Liver (tissue), 7 donors: ENCODE measurements at regions not wholly inside any gene's neighbourhood (a gene's known extent, or its start where the extent isn't known, plus 50 kb on each side); places are given as distances from the start of the nearest gene placed in this dataset.

Experiments used
- DNase-seq: peaks from one replicate; pipeline ENCODE4 v3.0.0-alpha.2; 2017; ENCODE audit warnings: low spot score
- H3K27ac ChIP-seq, 2 donors: one replicate each; pipeline ENCODE4 v1.7.0; 2013; ENCODE audit warnings: inconsistent platforms in 2 of 2, low read length in 2 of 2, control low read depth in 1 of 2, low read depth in 1 of 2, mild to moderate bottlenecking in 1 of 2
- H3K27me3 ChIP-seq, 4 donors: one replicate each; pipeline versions ENCODE4 v1.6.1 to v1.7.0; 2013; ENCODE audit warnings: low read length in 3 of 4, inconsistent platforms in 1 of 4, mild to moderate bottlenecking in 1 of 4, moderate library complexity in 1 of 4; ENCODE audit not compliant: control insufficient read depth in 4 of 4, insufficient read depth in 4 of 4
- H3K36me3 ChIP-seq, 4 donors: one replicate each; pipeline versions ENCODE4 v1.6.1 to v1.7.0; 2013; ENCODE audit warnings: low read length in 3 of 4, mild to moderate bottlenecking in 3 of 4, low read depth in 1 of 4, moderate library complexity in 1 of 4; ENCODE audit not compliant: control insufficient read depth in 4 of 4, insufficient read depth in 3 of 4
- H3K4me1 ChIP-seq, 4 donors: one replicate each; pipeline versions ENCODE4 v1.6.1 to v1.7.0; 2013; ENCODE audit warnings: low read length in 3 of 4, mild to moderate bottlenecking in 3 of 4, moderate library complexity in 1 of 4; ENCODE audit not compliant: control insufficient read depth in 4 of 4, insufficient read depth in 4 of 4
- H3K4me3 ChIP-seq, 3 donors: one replicate each; pipeline versions ENCODE4 v1.6.1 to v1.7.0; 2013; ENCODE audit warnings: low read length in 3 of 3, control low read depth in 1 of 3, low read depth in 1 of 3, mild to moderate bottlenecking in 1 of 3
- H3K9ac ChIP-seq, 2 donors: one replicate each; pipeline ENCODE4 v1.7.0; 2013; ENCODE audit warnings: low read length in 2 of 2, mild to moderate bottlenecking in 2 of 2, moderate library complexity in 2 of 2, control low read depth in 1 of 2, low read depth in 1 of 2
- H3K9me3 ChIP-seq, 4 donors: one replicate each; pipeline versions ENCODE4 v1.6.1 to v1.7.0; 2013; ENCODE audit warnings: low read length in 3 of 4; ENCODE audit not compliant: control insufficient read depth in 4 of 4
- FOXA2 ChIP-seq: IDR thresholded peaks from 2 replicates; pipeline ENCODE4 v1.6.1; 2016; ENCODE audit warnings: antibody characterized with exemption
- HNF4G ChIP-seq: IDR thresholded peaks from 2 replicates; pipeline ENCODE4 v1.6.1; 2016; ENCODE audit warnings: antibody characterized with exemption
- JUND ChIP-seq, 2 donors: IDR thresholded peaks; 2 replicates each; pipeline ENCODE4 v1.6.1; 2016; ENCODE audit warnings: antibody characterized with exemption in 2 of 2
- RAD21 ChIP-seq, 2 donors: IDR thresholded peaks; 2 replicates each; pipeline ENCODE4 v1.6.1; 2016; ENCODE audit warnings: antibody characterized with exemption in 2 of 2, mild to moderate bottlenecking in 2 of 2
- RXRA ChIP-seq, 2 donors: IDR thresholded peaks; 2 replicates each; pipeline ENCODE4 v1.6.1; 2017 to 2018; ENCODE audit warnings: antibody characterized with exemption in 2 of 2, mild to moderate bottlenecking in 1 of 2
- SP1 ChIP-seq: IDR thresholded peaks from 2 replicates; pipeline ENCODE4 v1.6.1; 2018; ENCODE audit warnings: antibody characterized with exemption, mild to moderate bottlenecking
- TAF1 ChIP-seq: conservative IDR thresholded peaks from 2 replicates; pipeline ENCODE4 v1.6.1; 2016; ENCODE audit warnings: antibody characterized with exemption, mild to moderate bottlenecking
- WGBS: extraction: QIAGEN DNeasy Blood & Tissue Kit; methylation state at CpG from one replicate; pipeline ENCODE4 v1.1.7; 2013; 5-methylcytosine and 5-hydroxymethylcytosine counted together
- TF ChIP-seq, protein P1 (sequence below): IDR thresholded peaks from 2 replicates; pipeline ENCODE4 v1.6.1; 2016; ENCODE audit warnings: antibody characterized with exemption
- TF ChIP-seq, protein P2 (sequence below): IDR thresholded peaks from 2 replicates; pipeline ENCODE4 v1.6.1; 2016; ENCODE audit warnings: antibody characterized with exemption
- TF ChIP-seq, protein P3 (sequence below): IDR thresholded peaks from 2 replicates; pipeline ENCODE4 v1.6.1; 2016; ENCODE audit warnings: antibody characterized with exemption
- TF ChIP-seq, protein P4 (sequence below): IDR thresholded peaks from 2 replicates; pipeline ENCODE4 v1.6.1; 2016; ENCODE audit warnings: antibody characterized with exemption, mild to moderate bottlenecking
- donor health status: healthy.
- donor health status: healthy.
- donor health status: healthy.
- donor health status: healthy.

DNA sequence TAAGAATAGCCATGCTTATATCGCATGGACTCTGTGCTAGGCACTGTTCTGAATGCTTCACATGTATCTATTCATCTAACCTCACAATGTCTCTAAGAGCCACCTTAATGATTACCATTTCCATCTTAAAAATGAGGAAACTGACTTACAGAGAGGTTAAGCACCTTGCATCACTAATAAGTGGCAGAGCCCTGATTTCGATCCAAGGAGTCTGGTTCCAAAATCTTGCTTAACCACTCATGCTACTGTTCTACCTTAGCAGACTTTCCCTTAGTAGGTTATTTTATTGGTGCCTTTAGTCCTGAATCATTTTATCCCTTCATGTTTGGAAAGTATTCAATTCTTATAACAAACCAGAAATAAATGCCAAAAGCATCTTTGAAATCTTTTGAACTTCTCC lies 89.2 kb upstream of the DCBLD2 start (continued):
- TF ChIP-seq RAD21 (IDR thresholded peaks at IDR 0.05): no peak
- TF ChIP-seq, protein P1, sequence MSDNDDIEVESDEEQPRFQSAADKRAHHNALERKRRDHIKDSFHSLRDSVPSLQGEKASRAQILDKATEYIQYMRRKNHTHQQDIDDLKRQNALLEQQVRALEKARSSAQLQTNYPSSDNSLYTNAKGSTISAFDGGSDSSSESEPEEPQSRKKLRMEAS: no peak
- TF ChIP-seq, protein P2, sequence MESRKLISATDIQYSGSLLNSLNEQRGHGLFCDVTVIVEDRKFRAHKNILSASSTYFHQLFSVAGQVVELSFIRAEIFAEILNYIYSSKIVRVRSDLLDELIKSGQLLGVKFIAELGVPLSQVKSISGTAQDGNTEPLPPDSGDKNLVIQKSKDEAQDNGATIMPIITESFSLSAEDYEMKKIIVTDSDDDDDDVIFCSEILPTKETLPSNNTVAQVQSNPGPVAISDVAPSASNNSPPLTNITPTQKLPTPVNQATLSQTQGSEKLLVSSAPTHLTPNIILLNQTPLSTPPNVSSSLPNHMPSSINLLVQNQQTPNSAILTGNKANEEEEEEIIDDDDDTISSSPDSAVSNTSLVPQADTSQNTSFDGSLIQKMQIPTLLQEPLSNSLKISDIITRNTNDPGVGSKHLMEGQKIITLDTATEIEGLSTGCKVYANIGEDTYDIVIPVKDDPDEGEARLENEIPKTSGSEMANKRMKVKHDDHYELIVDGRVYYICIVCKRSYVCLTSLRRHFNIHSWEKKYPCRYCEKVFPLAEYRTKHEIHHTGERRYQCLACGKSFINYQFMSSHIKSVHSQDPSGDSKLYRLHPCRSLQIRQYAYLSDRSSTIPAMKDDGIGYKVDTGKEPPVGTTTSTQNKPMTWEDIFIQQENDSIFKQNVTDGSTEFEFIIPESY: no peak
- TF ChIP-seq SP1: no peak
- TF ChIP-seq JUND (IDR thresholded peaks at IDR 0.05): no peak

DNA sequence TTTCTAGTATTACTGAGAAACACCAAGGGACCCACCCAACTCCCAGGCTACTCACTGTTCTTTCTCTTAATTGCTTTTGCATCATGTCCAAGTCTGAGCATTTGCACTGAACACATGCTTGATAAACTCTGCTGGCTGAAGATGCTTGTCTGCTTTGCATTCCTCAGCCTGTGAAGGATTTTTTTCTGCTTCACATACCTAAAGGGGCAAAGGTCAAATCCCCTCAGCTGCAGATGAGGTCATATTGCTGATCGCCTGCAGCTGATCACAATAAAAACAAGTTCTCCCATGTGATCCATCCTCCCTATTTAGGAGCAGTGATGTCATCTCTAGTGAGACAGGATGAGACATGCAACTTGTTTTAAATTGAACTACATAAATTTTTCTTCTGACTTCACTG lies 84.6 kb upstream of the DCBLD2 start:
- no peak overlapping the region for H3K27ac ChIP-seq
- peaks cover 0 to 2% (median 0%) of the 10 kb centered on the region in 4 donors for H3K27me3 ChIP-seq
- H3K9me3 ChIP-seq: no peaks in the 10 kb centered on the region
- TF ChIP-seq RAD21 (IDR thresholded peaks at IDR 0.05) (no peak), TAF1 (no peak), HNF4G (no peak), FOXA2 (no peak)
- TF ChIP-seq, protein P3, sequence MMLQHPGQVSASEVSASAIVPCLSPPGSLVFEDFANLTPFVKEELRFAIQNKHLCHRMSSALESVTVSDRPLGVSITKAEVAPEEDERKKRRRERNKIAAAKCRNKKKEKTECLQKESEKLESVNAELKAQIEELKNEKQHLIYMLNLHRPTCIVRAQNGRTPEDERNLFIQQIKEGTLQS: no peak
- TF ChIP-seq, protein P4, sequence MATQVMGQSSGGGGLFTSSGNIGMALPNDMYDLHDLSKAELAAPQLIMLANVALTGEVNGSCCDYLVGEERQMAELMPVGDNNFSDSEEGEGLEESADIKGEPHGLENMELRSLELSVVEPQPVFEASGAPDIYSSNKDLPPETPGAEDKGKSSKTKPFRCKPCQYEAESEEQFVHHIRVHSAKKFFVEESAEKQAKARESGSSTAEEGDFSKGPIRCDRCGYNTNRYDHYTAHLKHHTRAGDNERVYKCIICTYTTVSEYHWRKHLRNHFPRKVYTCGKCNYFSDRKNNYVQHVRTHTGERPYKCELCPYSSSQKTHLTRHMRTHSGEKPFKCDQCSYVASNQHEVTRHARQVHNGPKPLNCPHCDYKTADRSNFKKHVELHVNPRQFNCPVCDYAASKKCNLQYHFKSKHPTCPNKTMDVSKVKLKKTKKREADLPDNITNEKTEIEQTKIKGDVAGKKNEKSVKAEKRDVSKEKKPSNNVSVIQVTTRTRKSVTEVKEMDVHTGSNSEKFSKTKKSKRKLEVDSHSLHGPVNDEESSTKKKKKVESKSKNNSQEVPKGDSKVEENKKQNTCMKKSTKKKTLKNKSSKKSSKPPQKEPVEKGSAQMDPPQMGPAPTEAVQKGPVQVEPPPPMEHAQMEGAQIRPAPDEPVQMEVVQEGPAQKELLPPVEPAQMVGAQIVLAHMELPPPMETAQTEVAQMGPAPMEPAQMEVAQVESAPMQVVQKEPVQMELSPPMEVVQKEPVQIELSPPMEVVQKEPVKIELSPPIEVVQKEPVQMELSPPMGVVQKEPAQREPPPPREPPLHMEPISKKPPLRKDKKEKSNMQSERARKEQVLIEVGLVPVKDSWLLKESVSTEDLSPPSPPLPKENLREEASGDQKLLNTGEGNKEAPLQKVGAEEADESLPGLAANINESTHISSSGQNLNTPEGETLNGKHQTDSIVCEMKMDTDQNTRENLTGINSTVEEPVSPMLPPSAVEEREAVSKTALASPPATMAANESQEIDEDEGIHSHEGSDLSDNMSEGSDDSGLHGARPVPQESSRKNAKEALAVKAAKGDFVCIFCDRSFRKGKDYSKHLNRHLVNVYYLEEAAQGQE: no peak
- TF ChIP-seq, protein P2: no peak
- no peak for DNase-seq
- WGBS: 47% methylated on average over 1 of the region's 1 CpG
- H3K4me3 ChIP-seq: no peak overlapping the region
- no peaks in the 10 kb centered on the region for H3K36me3 ChIP-seq
- no peak overlapping the region for H3K9ac ChIP-seq
- no peaks in the 10 kb centered on the region for H3K4me1 ChIP-seq

DNA sequence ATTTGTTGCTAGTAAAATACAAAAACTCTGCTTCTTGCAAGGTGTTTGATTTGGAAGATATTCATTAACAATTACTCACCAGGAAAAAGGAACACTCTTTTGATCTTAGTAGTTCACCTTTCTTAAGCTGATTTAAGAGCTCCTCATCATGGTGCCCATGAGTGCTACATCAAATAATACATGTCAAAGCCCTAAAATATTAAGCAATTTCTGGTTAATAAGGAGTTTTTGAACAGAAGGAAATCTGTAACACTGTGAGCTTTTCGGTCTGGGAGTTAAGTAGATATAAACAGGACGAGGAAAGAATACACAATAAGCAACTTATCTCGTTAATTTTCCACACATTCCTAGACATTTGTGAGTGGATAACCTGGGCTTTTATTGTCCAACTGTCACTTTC lies 83.9 kb upstream of the DCBLD2 start:
- H3K9me3 ChIP-seq: no peaks in the 10 kb centered on the region
- no peak overlapping the region for H3K4me3 ChIP-seq
- no peaks in the 10 kb centered on the region for H3K36me3 ChIP-seq
- no peak overlapping the region for H3K27ac ChIP-seq
- 50% methylated on average over 3 of the region's 3 CpGs for WGBS
- H3K27me3 ChIP-seq: peaks cover 0 to 3% (median 0%) of the 10 kb centered on the region in 4 donors
- TF ChIP-seq, protein P3: no peak
- no peak for TF ChIP-seq RXRA (IDR thresholded peaks at IDR 0.05)
- no peak for DNase-seq
- H3K9ac ChIP-seq: no peak overlapping the region
- no peaks in the 10 kb centered on the region for H3K4me1 ChIP-seq
